NT2/D1 (cell line): ENCODE measurements at regions not wholly inside any gene's neighbourhood (a gene's known extent, or its start where the extent isn't known, plus 50 kb on each side); places are given as distances from the start of the nearest gene placed in this dataset.

Source experiments
- SUZ12 ChIP-seq: IDR thresholded peaks from 2 replicates; pipeline ENCODE4 v1.6.1; 2011; ENCODE audit not compliant: insufficient read length, insufficient read depth; ENCODE audit errors: extremely low read depth
- YY1 ChIP-seq: IDR thresholded peaks from 2 replicates; pipeline ENCODE4 v1.6.1; 2011; ENCODE audit not compliant: insufficient read length, insufficient read depth
- ZNF274 ChIP-seq: IDR thresholded peaks from 2 replicates; pipeline ENCODE4 v1.6.1; 2011; ENCODE audit warnings: mild to moderate bottlenecking, low read depth, low read length

GRCh38 chr3:180142041-180142440 is 105.3 kb upstream of the PEX5L start:
- TF ChIP-seq SUZ12 (no peak), YY1 (no peak), ZNF274 (no peak)
